Osteocyte (in vitro differentiated cells): ENCODE measurements at regions not wholly inside any gene's neighbourhood (a gene's known extent, or its start where the extent isn't known, plus 50 kb on each side); places are given as distances from the start of the nearest gene placed in this dataset.

Source experiments
- DNase-seq: peaks from one replicate; pipeline ENCODE4 v3.0.0; 2021; ENCODE audit warnings: mixed read lengths; ENCODE audit not compliant: unreplicated experiment; ENCODE audit errors: extremely low spot score
- H3K27ac Mint-ChIP-seq: one replicate; pipeline ENCODE4 v1.8.0; 2021; ENCODE audit warnings: mild to moderate bottlenecking, mixed read lengths; ENCODE audit not compliant: unreplicated experiment
- H3K27me3 Mint-ChIP-seq: one replicate; pipeline ENCODE4 v1.8.0; 2021; ENCODE audit warnings: mixed read lengths; ENCODE audit not compliant: unreplicated experiment
- H3K36me3 Mint-ChIP-seq: one replicate; pipeline ENCODE4 v1.8.0; 2021; ENCODE audit warnings: mixed read lengths; ENCODE audit not compliant: unreplicated experiment
- H3K4me1 Mint-ChIP-seq: one replicate; pipeline ENCODE4 v1.8.0; 2021; ENCODE audit warnings: mixed read lengths; ENCODE audit not compliant: unreplicated experiment
- H3K4me3 Mint-ChIP-seq: one replicate; pipeline ENCODE4 v1.8.0; 2021; ENCODE audit warnings: mild to moderate bottlenecking, moderate library complexity, mixed read lengths; ENCODE audit not compliant: unreplicated experiment
- H3K9me3 Mint-ChIP-seq: one replicate; pipeline ENCODE4 v1.8.0; 2021; ENCODE audit warnings: mixed read lengths; ENCODE audit not compliant: unreplicated experiment
- CTCF ChIP-seq: fragments of 200-600 bp; sonication (generic); IDR thresholded peaks from 2 replicates; pipeline ENCODE4 v1.5.0; 2021; ENCODE audit warnings: antibody characterized with exemption, mild to moderate bottlenecking, moderate library complexity

GRCh38 chr5:8956659-8957058 is 589.2 kb downstream of the SEMA5A start:
- no peak for TF ChIP-seq CTCF
- H3K27ac Mint-ChIP-seq: no peak overlapping the region
- peaks cover 1% of the 10 kb centered on the region for H3K4me1 Mint-ChIP-seq
- H3K9me3 Mint-ChIP-seq: no peaks in the 10 kb centered on the region
- no peak overlapping the region for H3K4me3 Mint-ChIP-seq
- H3K36me3 Mint-ChIP-seq: no peaks in the 10 kb centered on the region
- no peak for DNase-seq
- H3K27me3 Mint-ChIP-seq: no peaks in the 10 kb centered on the region

- H3K4me3 Mint-ChIP-seq: no peak overlapping the region
- H3K4me1 Mint-ChIP-seq: peaks cover 1% of the 10 kb centered on the region
- no peak for DNase-seq
- no peaks in the 10 kb centered on the region for H3K27me3 Mint-ChIP-seq
- TF ChIP-seq CTCF: no peak
- H3K27ac Mint-ChIP-seq: no peak overlapping the region
- H3K36me3 Mint-ChIP-seq: no peaks in the 10 kb centered on the region
- H3K9me3 Mint-ChIP-seq: no peaks in the 10 kb centered on the region
Observed at GRCh38 chr5:8958602-8959001, 587.3 kb downstream of the SEMA5A start.

GRCh38 chr5:8961219-8961618 is 584.7 kb downstream of the SEMA5A start:
- Mint-ChIP-seq H3K9me3 (no peaks in the 10 kb centered on the region), H3K27me3 (no peaks in the 10 kb centered on the region), H3K27ac (no peak overlapping the region), H3K4me1 (no peaks in the 10 kb centered on the region), H3K36me3 (no peaks in the 10 kb centered on the region), H3K4me3 (no peak overlapping the region)
- DNase-seq: no peak
- no peak for TF ChIP-seq CTCF

GRCh38 chr5:8961956-8962355 is 583.9 kb downstream of the SEMA5A start:
- Mint-ChIP-seq H3K4me1 (no peaks in the 10 kb centered on the region), H3K4me3 (no peak overlapping the region), H3K36me3 (peaks cover 2% of the 10 kb centered on the region), H3K27me3 (no peaks in the 10 kb centered on the region), H3K9me3 (no peaks in the 10 kb centered on the region), H3K27ac (no peak overlapping the region)
- DNase-seq: no peak
- no peak for TF ChIP-seq CTCF

GRCh38 chr5:8981016-8981415 is 564.9 kb downstream of the SEMA5A start:
- Mint-ChIP-seq H3K36me3 (no peaks in the 10 kb centered on the region), H3K27ac (no peak overlapping the region), H3K9me3 (no peaks in the 10 kb centered on the region), H3K4me3 (no peak overlapping the region), H3K4me1 (peaks cover 7% of the 10 kb centered on the region), H3K27me3 (peaks cover 1% of the 10 kb centered on the region)
- no peak for DNase-seq
- TF ChIP-seq CTCF: no peak
